ENCODE measurements at regions not wholly inside any gene's neighbourhood (a gene's known extent, or its start where the extent isn't known, plus 50 kb on each side); places are given as distances from the start of the nearest gene placed in this dataset.

- no peak for TF ChIP-seq POLR2A (IDR thresholded peaks at IDR 0.05)
- no peak for TF ChIP-seq CTCF (IDR thresholded peaks at IDR 0.05 in 4 of 5, conservative IDR thresholded peaks at IDR 0.05 in 1 of 5)
Observed at GRCh38 chr7:110051372-110051771, 1039.6 kb upstream of the LRRN3 start.
